PC-9 (cell line): ENCODE measurements at regions not wholly inside any gene's neighbourhood (a gene's known extent, or its start where the extent isn't known, plus 50 kb on each side); places are given as distances from the start of the nearest gene placed in this dataset.

Experiments
- CTCF ChIP-seq: fragments of 200-600 bp; sonication (generic); conservative IDR thresholded peaks from 2 replicates; pipeline ENCODE4 v1.6.1; 2017; ENCODE audit warnings: mixed run types, antibody characterized with exemption, mild to moderate bottlenecking, moderate library complexity
- EZH2 ChIP-seq: fragments of 200-600 bp; sonication (generic); IDR thresholded peaks from 2 replicates; pipeline ENCODE4 v1.8.0; 2017; ENCODE audit warnings: antibody characterized with exemption, low read depth

- TF ChIP-seq CTCF (no peak), EZH2 (no peak)
Observed at GRCh38 chr5:109605207-109605730, 84.5 kb upstream of the MAN2A1 start.
